Peyer's patch (tissue), 4 donors: ENCODE measurements at regions not wholly inside any gene's neighbourhood (a gene's known extent, or its start where the extent isn't known, plus 50 kb on each side); places are given as distances from the start of the nearest gene placed in this dataset.

Experiments used
- CTCF ChIP-seq, 6 experiments: fragments of 450-650 bp in 4 of 6; fragments of 200-600 bp in 2 of 6; sonication (generic) in 1 of 6; IDR thresholded peaks; one replicate each; pipeline ENCODE4 v1.5.1; 2017 to 2019; ENCODE audit warnings: antibody characterized with exemption in 6 of 6, mild to moderate bottlenecking in 3 of 6, moderate library complexity in 1 of 6
- POLR2A ChIP-seq, 2 donors: fragments of 450-650 bp; IDR thresholded peaks; one replicate each; pipeline ENCODE4 v1.5.1; 2017; ENCODE audit warnings: antibody characterized with exemption in 2 of 2, mild to moderate bottlenecking in 2 of 2, moderate library complexity in 2 of 2

DNA sequence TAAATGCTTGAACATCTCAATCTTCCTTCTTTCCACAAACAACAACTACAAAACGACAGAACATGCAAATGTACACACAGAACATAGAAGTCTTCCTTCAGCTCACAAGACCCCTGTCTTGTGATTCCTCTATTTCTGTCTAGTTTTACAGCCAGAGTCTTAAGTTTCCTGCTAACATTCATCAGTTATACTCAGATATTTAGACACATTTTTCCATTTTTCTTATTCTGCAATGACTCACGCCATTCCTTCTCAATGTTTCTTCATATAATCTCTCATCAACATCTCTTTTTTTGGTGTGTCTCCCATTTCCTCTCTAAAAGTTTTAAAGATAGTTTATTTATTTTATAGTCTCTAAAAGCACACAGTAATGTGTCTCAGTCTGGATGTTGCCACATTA is 1872.9 kb upstream of the PCDH20 start:
- TF ChIP-seq POLR2A (IDR thresholded peaks at IDR 0.05) (no peak), CTCF (IDR thresholded peaks at IDR 0.05) (no peak)
